Skeletal muscle satellite cell (primary cell): ENCODE measurements at regions not wholly inside any gene's neighbourhood (a gene's known extent, or its start where the extent isn't known, plus 50 kb on each side); places are given as distances from the start of the nearest gene placed in this dataset.

ENCODE experiments used
- H3K27me3 ChIP-seq: 2 replicates; pipeline ENCODE4 v1.7.0; 2013; ENCODE audit warnings: low read length; ENCODE audit not compliant: control insufficient read depth, insufficient read depth
- H3K36me3 ChIP-seq: 2 replicates; pipeline ENCODE4 v1.7.0; 2013; ENCODE audit warnings: mild to moderate bottlenecking, control low read depth, low read length; ENCODE audit not compliant: insufficient read depth
- H3K4me1 ChIP-seq: 2 replicates; pipeline ENCODE4 v1.7.0; 2013; ENCODE audit warnings: low read length; ENCODE audit not compliant: control insufficient read depth, insufficient read depth
- H3K4me2 ChIP-seq: 2 replicates; pipeline ENCODE4 v1.7.0; 2013; ENCODE audit warnings: mild to moderate bottlenecking, low read length
- H3K4me3 ChIP-seq: 2 replicates; pipeline ENCODE4 v1.7.0; 2013; ENCODE audit warnings: low read length
- H3K9ac ChIP-seq: 2 replicates; pipeline ENCODE4 v1.7.0; 2013; ENCODE audit warnings: mild to moderate bottlenecking, low read depth, low read length, moderate library complexity
- H3K9me3 ChIP-seq: replicated peaks from 2 replicates; pipeline ENCODE4 v1.7.0; 2013; ENCODE audit warnings: mild to moderate bottlenecking, control low read depth, low read length

DNA sequence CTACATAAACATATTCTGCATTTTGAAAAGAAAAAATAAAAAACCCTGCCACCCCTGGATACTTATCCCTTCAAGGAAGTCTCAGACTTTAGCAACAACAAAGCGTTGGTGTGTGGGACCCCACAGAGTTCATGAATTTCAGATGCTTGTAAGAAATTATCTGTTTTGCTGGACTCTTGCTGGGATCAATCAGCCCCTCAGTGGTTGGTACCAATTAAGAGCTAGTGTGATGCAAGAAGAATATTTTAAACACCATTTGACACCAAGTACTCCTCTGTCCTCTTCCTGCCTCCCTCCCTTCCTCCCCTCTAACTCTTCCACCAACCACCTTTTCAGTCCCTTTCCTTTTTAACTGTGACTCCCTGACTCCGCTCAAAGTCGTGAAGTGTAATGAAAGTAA is 51.5 kb downstream of the SST start:
- no peak overlapping the region for H3K4me2 ChIP-seq
- H3K9me3 ChIP-seq, result no peaks in the 10 kb centered on the region

DNA sequence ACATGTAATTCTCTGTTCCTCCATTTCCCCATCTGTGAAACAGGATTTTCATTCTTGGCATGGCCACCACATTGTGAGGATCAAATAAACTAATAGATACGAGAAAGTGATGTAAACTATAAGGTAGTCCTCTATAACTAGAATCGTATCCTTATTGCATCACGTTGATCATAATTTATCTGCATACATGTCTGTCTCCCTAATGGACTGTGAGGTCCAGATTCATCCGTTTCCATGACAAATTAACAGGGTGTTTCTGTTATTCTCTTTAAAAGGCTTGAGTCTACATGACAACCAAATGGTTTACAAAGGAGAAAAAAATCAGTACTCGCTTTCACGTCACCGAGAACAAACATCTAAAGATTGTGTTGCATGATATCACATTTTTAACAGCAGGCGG is 53.0 kb downstream of the SST start:
- Histone ChIP-seq H3K4me2 (no peak overlapping the region), H3K27me3 (peaks cover 27% of the 10 kb centered on the region)

More for the DNA sequence above, 51.5 kb downstream of the SST start:
- H3K9ac ChIP-seq, result no peak overlapping the region
- no peaks in the 10 kb centered on the region for H3K36me3 ChIP-seq
- H3K4me1 ChIP-seq, result no peaks in the 10 kb centered on the region
- no peak overlapping the region for H3K4me3 ChIP-seq
- peaks cover 30% of the 10 kb centered on the region for H3K27me3 ChIP-seq

DNA sequence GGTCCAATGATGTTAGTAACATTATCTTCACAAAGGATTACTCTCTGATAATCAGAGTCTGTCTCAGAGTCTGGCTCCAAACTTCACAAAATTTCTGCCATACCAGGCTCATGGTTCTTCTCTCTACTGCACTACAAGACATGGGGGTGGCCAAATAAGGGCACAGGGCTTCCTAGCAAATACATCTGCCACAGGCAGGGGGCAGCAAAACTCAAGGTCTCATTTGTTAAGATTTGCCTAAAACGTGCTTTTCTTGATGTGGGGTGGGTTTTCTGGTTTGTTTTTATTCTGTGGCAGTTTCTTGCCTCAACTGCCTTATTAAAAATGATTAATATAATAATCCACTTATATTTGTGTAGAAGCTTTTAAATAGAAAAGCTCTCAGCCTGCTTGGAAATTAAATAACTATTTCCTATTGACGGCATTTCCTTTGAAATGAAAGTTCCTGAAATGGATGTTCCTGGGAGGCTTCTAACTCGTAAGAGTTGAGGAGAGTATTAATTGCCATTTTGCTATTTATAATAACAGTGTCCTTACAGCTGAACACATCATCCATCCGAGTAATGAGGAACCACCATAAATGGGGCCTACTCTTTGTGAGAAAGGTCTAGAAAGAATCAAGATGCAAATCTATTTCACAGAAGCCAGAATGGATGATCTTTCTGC is 53.8 kb downstream of the SST start:
- no peaks in the 10 kb centered on the region for H3K36me3 ChIP-seq
- no peaks in the 10 kb centered on the region for H3K4me1 ChIP-seq
- peaks cover 30% of the 10 kb centered on the region for H3K27me3 ChIP-seq
- H3K4me3 ChIP-seq, result no peak overlapping the region
- H3K4me2 ChIP-seq, result no peak overlapping the region
- no peaks in the 10 kb centered on the region for H3K9me3 ChIP-seq
- no peak overlapping the region for H3K9ac ChIP-seq

More for the DNA sequence above, 53.0 kb downstream of the SST start:
- Histone ChIP-seq H3K36me3 (no peaks in the 10 kb centered on the region), H3K4me3 (no peak overlapping the region), H3K4me1 (no peaks in the 10 kb centered on the region), H3K9ac (no peak overlapping the region), H3K9me3 (no peaks in the 10 kb centered on the region)

DNA sequence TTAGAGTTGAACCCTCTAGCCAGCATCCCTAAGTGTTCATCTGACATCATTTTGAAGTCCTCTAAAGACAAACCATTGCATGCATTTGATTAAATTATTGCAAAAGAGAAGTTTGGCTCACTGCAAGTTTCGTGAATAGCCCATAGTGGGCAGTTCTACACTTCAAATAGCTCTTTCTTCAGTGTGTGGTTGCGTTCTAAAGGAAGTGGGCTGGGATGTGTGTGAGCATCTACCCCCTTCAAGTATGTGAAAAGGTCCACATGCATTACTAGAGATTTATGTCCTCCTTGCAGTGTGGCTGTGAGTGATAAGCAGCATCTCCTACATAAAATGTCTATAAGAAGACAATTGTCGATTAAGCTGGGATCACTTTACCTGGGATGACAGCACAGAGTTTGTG is 54.6 kb downstream of the SST start:
- Histone ChIP-seq H3K9me3 (no peaks in the 10 kb centered on the region), H3K4me1 (no peaks in the 10 kb centered on the region), H3K4me2 (no peak overlapping the region), H3K27me3 (peaks cover 33% of the 10 kb centered on the region), H3K36me3 (no peaks in the 10 kb centered on the region), H3K4me3 (no peak overlapping the region), H3K9ac (no peak overlapping the region)

DNA sequence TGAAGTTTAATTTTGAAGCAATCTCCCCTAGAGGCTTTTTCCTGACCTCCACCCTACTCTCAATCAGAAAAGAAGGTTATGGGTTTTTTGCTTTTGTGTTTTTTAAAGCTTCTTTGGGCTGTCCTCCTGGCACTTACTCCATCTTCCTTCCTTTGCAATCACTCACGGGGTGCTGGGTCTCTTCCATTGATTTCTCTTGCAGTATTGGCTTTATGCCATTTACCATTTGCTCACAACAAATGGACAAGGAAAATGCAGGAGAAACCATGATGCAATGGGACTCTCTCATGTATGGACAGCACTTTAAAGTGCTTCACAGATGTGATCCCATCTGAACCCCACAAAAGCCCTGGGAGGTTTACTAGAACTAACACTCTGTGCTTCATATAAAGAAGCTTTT is 57.5 kb downstream of the SST start:
- H3K4me3 ChIP-seq, result no peak overlapping the region
- no peak overlapping the region for H3K9ac ChIP-seq
- H3K9me3 ChIP-seq, result no peaks in the 10 kb centered on the region
- H3K27me3 ChIP-seq, result peaks cover 30% of the 10 kb centered on the region
- no peak overlapping the region for H3K4me2 ChIP-seq
- H3K36me3 ChIP-seq, result no peaks in the 10 kb centered on the region
- no peaks in the 10 kb centered on the region for H3K4me1 ChIP-seq

DNA sequence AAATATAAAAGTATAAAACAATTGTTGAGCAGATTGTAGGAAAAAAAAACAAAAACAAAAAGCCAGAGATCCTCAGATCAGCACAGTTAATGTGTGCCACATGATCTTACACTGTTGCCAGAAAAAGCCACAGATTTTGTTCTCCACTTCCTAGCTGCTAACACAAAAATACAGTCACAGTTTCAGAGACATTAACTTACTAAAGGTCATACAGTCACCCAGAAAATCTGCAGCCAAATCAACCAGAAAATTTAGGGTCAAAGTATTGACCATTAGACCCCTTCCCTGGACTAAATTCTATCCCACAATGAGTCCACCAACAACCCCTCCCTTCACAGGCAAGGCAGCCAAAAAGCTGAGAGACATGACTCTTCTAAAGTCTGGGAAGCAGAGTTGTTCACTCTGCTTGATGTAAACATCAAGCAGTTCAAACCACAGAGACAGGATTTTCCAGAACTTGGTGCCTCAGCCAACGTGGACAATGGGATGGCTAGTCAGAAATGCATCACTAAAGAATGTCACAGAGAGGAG is 59.1 kb downstream of the SST start:
- no peak overlapping the region for H3K9ac ChIP-seq
- H3K4me2 ChIP-seq, result no peak overlapping the region
- H3K9me3 ChIP-seq, result no peaks in the 10 kb centered on the region
- no peaks in the 10 kb centered on the region for H3K4me1 ChIP-seq
- no peaks in the 10 kb centered on the region for H3K36me3 ChIP-seq
- H3K27me3 ChIP-seq, result peaks cover 34% of the 10 kb centered on the region
- H3K4me3 ChIP-seq, result no peak overlapping the region

DNA sequence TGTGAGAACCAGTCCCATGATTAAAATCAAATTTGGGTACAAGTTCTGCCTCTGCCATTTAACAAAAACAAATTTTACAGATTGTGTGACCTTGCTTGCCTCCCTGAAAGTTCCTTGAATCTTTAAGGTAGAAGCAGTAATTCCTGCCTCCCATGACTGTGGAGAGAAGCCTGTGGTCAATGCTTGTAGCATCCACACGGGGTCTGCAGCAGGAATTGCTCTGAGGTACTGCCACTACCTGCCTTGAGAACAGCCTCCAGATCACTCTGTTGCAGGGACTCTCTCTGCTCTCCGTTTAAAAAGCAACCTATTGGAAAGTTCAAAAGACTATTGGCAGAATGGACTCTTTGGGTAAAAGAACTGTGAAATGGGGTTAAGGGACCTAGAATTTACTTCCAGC is 75.9 kb downstream of the SST start:
- Histone ChIP-seq H3K9ac (no peak overlapping the region), H3K27me3 (peaks cover 9% of the 10 kb centered on the region), H3K4me3 (no peak overlapping the region), H3K36me3 (no peaks in the 10 kb centered on the region), H3K4me1 (no peaks in the 10 kb centered on the region), H3K9me3 (no peaks in the 10 kb centered on the region), H3K4me2 (no peak overlapping the region)

DNA sequence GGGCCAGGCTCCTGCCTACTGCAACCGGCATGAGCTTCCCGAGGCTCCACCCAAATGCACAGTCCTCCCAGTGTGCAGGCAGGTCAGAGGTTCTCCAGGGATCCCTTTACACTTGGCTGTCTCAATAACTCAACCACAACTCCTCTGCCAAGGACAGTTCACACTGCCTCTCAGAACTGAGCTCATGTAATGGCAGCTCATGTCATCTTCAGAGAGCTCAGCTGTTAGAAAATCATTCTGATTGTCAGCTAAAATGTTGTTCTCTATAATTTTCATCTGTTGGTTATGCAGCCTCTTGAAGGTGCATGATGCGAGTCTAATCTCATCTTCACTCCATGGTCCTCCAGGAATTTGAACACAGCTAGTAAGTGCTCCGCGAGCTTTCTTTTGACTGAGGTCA is 76.7 kb downstream of the SST start:
- Histone ChIP-seq H3K4me2 (no peak overlapping the region), H3K4me1 (no peaks in the 10 kb centered on the region), H3K9me3 (no peaks in the 10 kb centered on the region), H3K9ac (no peak overlapping the region), H3K36me3 (no peaks in the 10 kb centered on the region), H3K4me3 (no peak overlapping the region), H3K27me3 (peaks cover 9% of the 10 kb centered on the region)

DNA sequence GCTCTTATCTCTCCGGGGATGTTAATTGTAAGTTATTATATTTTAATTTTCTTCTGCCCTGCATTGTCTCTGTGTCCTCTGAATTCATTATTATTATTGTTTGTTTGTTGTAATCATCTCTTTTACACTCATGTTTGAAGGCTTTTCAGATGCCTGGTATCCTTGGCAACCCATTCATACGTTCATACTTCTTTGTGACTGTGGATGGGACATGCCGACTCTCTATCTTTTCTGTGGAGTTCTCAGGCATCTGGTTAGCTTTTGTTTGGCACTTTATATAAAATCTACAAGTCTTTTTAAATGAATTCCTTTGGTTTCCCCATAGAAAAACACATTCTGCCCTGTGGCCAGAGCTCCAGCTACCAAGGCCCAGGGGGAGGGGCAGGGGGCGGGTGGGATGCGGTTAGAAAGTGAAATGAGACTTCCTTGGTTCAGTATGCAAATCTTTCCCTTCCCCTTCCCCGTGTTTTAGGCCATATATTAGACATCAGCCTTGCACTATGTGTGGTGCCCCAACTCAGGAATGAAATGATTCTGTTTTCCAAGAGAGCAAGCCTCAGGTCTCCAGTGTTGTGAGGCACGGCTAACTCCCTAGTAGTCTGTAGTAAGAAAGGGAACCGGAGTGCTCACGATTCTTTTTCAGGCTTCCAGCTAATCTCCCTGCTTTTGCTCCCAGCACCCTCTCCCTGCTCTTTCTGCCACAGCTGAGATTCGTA is 79.2 kb downstream of the SST start:
- Histone ChIP-seq H3K4me3 (no peak overlapping the region), H3K9ac (no peak overlapping the region), H3K36me3 (no peaks in the 10 kb centered on the region), H3K27me3 (peaks cover 4% of the 10 kb centered on the region), H3K4me2 (no peak overlapping the region), H3K4me1 (no peaks in the 10 kb centered on the region), H3K9me3 (no peaks in the 10 kb centered on the region)

DNA sequence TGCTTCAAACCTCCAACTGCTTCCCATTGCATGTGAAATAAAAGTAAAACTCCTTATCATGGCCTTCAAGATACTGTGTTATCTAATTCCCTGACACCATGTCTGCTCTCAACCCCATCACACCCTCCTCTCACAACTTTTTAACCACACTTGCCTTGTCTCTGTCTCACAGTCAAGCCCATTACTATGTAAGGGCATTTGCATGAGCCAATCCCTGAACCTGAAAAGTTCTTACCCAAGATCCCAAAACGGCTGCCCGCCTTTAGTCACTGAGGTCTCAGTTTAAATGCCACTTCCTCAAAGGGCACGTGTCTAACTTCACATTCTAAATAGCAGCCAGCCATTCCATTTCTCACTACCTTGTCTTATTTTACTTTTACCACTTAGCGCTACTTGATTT is 83.1 kb downstream of the SST start:
- Histone ChIP-seq H3K9me3 (no peaks in the 10 kb centered on the region), H3K36me3 (no peaks in the 10 kb centered on the region), H3K9ac (no peak overlapping the region), H3K4me1 (no peaks in the 10 kb centered on the region), H3K27me3 (no peaks in the 10 kb centered on the region), H3K4me3 (no peak overlapping the region), H3K4me2 (no peak overlapping the region)

DNA sequence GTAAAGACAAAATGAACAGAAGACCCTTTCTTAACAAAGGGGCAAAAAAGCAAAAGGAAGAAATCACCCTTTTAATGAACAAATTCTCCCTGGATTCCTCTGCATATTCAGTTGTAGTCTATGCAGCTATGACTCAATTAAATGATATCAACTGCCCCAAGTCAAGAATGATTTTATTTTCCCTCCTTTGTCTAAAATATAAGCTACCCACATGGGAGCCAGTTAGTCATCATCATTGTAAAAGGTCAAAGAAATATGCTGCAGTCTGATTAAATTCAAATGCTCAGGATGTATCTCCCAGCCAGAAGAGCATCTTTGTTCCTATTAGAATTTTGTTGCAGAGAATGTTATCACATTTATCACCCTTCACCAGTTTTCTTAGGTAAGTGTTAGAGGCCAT is 84.0 kb downstream of the SST start:
- Histone ChIP-seq H3K4me1 (no peaks in the 10 kb centered on the region), H3K36me3 (no peaks in the 10 kb centered on the region), H3K4me3 (no peak overlapping the region), H3K27me3 (no peaks in the 10 kb centered on the region), H3K4me2 (no peak overlapping the region), H3K9me3 (no peaks in the 10 kb centered on the region), H3K9ac (no peak overlapping the region)

DNA sequence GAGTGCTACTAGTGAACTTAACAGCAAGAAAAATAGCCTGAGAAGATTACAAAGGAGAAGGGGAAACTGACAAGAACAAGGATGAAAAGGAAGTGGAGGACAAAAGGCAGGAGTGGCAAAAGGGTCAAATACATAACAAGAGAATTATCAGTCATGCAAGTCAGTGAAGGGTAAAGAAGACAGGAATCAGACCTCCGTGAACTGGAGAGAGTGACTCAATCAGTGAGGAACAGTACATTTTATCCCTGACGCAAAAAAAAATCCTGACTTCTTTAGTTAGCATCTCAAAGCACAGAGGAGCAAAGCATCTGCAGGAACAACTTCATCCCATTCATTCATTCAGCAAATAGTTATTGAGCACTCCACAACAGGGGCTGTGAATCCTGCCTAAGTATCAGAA is 97.8 kb downstream of the SST start:
- no peak overlapping the region for H3K9ac ChIP-seq
- no peaks in the 10 kb centered on the region for H3K9me3 ChIP-seq
- no peaks in the 10 kb centered on the region for H3K36me3 ChIP-seq
- no peak overlapping the region for H3K4me3 ChIP-seq
- no peaks in the 10 kb centered on the region for H3K27me3 ChIP-seq
- no peak overlapping the region for H3K4me2 ChIP-seq
- H3K4me1 ChIP-seq, result peaks cover 15% of the 10 kb centered on the region
